Pons (tissue), 1 donor: ENCODE measurements at regions not wholly inside any gene's neighbourhood (a gene's known extent, or its start where the extent isn't known, plus 50 kb on each side); places are given as distances from the start of the nearest gene placed in this dataset.

Experiments
- DNase-seq: peaks from one replicate; pipeline ENCODE4 v3.0.0-alpha.2; 2016; ENCODE audit warnings: low spot score

DNA sequence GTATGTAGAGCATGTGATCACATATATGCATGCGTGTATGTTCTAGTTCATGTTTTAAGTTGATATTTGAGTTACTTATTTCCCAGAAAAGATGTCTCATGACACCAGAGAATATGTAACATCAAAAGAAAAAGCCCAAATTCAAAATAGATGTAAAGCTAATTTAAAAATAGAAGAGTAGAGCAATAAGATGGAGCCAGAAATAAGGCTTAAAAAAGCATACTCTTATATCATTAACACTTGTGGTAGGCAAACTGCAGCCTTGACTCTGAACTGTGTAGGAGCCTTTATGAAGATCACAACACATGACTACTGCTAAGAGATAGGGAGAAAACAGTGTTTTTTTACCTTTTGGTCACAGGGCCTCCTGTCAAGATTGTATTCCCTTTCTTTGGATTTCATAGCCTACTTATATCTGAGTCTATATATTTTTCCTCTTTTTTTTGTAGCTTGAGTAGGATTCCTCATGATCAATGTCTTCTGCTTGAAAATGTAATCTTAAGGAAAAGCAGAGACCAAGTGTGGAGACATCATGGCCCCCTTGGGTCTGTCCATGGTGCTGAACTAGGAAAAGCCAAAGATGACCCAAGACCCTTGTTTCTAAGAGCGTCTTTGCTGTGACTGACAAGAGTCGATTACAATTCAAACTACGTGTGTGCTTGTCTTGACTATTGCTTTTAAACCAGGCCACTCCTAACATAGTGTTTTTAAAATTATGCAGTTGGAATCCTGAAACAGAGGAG lies 390.4 kb downstream of the SHISA9 start:
- no peak for DNase-seq

DNA sequence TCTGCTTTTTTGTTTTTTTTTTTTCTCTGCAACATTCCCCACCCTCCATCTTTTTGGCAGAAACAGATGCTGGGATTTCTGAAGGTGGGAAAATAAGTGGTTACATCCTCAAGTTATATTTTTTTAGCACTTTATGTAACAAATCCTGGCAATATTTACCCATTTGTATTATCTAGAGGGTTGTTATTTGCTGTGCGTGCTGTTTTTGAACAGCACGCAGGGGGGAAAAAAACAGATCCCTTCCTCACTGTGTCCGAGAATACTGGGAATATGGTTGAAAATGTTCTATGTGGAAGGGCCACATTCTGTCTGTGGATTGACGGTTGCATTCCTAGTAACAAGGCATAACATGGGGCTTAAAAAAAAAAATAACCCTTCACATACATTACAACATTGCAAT lies 394.8 kb downstream of the SHISA9 start:
- no peak for DNase-seq

GRCh38 chr16:13298666-13299065 lies 397.3 kb downstream of the SHISA9 start:
- DNase-seq, result peak; percentile 11

GRCh38 chr16:13300066-13300840 lies 398.9 kb downstream of the SHISA9 start:
- DNase-seq, result no peak

- DNase-seq, result no peak
These were observed 403.8 kb downstream of the SHISA9 start for GRCh38 chr16:13305019-13305755.

- DNase-seq, result no peak
These were observed 405.0 kb downstream of the SHISA9 start for GRCh38 chr16:13306161-13306995.

DNA sequence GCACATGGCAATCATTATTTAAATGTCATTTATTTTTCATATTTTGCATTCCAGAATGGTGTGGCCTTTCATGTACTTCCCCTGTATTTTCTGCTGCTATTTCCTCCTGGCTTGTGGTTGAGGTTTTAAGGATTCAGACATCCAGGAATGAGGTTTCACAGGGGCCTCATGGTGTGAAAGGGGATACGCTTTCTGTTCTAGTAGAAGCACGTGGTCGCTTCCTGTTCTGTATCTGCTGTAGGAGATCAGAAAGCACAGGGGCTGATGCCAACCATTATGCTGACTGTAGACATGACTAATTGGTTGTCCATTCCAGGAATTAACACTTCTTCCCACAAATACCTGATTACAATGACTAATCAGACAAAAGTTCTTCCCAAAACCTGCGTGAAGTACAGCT lies 405.9 kb downstream of the SHISA9 start:
- DNase-seq, result no peak

DNA sequence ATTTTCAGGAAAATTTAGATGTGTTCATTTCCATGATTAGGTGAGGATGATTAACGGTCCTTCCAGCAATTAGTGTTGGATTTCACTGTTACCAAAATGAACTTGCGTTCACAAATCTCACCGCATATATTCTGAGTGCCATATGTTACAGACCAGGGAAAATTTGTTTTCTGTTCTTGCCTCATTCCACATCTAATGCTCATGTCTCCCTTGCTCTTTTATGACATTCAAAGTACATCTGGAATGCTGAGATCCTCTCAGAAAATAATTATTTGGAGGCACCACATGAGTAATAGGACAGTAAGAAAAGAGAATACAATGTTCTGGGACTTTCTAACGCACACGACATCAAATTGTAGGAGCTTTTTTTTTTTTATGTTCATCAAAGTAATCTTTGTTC lies 406.5 kb downstream of the SHISA9 start:
- DNase-seq, result no peak

DNA sequence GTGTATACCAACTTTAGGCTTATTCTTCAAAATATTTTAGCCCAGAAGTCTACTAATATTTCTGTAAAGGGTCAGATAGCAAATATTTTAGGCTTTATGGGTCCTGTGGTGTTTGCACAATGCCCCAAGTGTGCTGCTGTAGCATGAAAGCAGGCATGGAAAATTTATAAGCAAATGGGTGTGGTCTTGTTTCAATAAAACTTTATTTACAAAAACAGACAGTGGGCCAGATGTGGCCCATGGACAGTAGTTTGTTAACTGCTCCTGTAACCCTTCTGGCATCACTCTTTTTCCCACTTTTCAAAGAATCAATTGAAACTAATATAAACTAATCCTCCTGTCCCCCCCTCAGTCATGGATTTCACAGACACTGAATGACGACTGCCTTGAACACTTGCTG lies 410.7 kb downstream of the SHISA9 start:
- DNase-seq, result no peak

GRCh38 chr16:13313351-13313750 lies 412.0 kb downstream of the SHISA9 start:
- no peak for DNase-seq

GRCh38 chr16:13314633-13315032 lies 413.2 kb downstream of the SHISA9 start:
- no peak for DNase-seq

DNA sequence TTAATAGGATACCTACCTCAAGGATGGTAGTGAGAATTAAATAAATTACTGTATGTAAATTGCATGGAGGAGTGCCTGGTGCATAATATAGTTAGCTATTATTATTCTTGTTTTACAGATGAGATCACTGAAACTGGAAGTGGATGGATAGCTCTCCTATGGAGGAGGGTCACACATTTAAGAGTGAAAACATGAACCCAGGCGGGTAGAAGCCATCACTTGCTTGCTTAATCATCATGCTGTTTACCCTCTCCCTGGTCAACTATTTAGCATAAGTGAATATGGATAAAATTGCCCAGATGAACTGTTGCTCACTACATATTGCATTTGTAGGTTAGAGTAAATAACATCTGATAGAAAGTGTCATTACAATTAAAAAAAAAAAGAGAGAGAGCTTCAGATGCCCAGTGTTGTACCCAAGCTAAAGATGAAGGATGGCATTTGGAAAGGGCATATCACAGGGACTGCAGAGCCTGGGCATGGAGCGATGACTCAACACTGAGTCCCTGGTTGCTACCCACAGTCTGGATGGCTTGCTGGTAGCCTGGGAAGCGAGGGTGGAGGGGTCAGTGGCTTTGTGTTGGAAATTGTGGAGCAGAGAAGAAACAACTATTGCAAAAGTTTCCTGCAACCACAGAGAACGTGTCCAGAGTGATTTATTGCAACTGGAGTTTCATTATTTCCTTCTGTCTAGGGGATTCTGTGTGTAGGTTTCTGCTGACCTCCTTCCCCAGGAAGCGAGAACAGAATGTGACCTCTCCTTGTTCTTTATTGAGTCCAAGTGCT lies 414.4 kb downstream of the SHISA9 start:
- DNase-seq, result no peak

DNA sequence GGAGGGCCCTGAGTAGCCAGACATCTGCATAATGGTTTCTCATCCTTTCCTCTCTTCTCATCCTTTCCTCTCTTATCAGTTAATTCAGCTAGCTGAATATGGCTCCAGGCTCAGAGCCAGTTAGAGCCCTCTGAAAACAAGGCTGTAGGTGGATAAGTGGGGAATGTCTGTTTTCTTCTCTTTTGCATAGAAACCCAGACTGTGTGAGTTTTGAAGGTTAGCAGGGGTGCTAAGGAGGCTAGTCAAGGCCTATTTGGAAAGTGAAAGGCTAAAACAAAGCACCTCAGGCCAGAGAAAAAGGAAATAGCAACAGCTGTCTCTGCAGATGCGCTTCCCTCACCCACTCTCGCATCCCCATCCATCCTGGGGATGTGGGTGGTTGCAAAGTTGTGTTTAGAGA lies 420.9 kb downstream of the SHISA9 start:
- no peak for DNase-seq

DNA sequence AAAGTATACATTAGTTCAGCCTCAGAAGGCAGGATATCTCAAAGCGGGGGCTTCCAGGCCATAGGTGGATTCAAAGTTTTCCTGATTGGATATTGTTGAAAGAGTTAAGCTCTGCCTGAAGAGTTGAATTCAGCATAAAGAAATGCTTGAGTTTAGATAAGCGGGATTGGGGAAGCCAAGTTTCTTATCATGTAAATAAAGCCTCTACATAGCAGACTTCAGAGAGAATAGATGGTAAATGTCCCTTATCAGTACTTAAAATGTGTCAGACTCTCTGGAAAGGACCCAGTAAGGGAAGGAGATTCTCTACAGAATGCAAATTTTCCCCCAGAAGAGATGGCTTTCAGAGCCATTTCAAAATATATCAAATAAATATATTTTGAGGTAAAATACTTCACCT lies 423.5 kb downstream of the SHISA9 start:
- no peak for DNase-seq

- no peak for DNase-seq
These were observed 424.0 kb downstream of the SHISA9 start for GRCh38 chr16:13325396-13325795.

DNA sequence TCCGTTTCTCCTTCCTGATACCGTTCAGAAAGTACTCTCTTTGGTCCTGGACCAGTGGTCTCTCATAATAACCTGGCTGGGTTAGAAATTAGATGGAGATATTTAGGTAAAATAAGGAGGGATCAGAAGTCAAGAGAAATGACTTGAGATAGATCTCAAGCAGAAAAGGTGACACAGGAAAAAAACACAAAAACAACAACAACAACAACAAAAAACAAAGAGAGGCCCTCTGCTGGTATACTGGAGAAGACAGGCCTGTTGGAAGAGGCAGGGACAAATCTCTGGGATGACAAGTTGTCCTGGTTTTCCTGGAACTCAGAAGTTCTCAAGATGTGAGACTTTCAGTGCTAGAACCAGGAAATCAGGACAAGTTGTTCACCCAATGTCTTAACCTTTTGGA lies 430.5 kb downstream of the SHISA9 start:
- no peak for DNase-seq

DNA sequence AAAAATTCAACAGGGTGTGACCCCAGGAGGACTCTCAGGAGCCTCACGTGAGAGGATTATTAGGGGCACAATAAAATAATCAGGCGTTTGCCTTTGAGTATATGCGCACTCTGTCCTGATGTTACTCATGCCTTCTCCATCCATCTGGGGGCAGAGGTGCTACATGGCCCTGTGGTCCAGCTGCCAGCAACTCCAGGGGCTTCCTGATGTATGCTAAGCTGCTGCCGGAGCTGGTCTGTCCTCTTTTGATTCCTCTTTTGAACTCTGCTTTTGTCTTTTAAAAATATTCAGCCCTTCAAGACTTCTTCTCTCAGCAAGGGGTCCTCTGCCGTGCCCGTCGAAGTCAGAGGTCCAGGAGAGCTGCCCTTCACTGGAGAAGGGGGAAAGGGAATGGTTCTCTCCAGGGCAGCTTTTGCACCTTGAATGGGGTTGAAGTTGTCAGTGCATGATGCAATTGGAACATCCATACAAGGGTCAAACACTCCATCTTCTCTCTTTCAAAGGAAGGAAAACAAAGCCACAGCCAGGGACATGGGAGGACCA lies 431.4 kb downstream of the SHISA9 start:
- DNase-seq, result no peak

DNA sequence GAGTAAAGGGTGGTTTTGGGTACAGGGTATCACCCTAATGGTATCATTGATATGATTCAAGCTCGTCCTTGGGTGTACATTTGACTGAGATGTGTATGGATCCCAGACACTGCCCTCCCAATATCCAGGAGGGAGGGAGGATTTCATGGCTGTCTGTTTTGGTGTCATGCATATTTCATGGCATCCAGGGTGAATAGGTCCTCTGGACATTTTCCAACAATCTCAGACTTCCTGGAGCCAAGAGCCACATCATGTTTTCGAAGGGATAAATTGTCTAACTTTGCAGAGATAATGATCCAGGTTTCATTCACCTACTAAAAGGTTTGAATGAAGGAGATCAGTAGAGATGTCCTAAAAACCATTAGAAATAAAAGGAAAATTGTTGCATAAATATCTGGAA lies 431.9 kb downstream of the SHISA9 start:
- DNase-seq, result no peak

DNA sequence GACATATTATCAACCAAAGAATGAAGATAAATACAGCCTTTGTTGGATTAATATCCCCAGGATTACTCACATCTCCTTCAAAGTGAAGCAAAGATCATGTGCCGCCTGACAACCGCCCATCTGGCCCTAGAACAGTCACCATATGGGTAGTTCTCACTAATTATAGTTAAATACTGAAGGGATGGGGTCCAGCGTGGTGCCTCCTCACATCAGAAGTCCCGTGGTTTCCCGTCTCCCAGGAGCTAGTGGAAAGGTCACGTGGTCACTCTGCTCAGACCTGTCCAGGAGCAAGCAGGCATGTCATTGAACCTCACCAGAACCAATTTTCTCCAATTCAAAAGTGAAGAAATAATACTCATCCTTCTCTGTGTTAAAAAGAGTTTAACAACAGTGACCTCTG lies 434.5 kb downstream of the SHISA9 start:
- no peak for DNase-seq

- no peak for DNase-seq
These were observed 434.9 kb downstream of the SHISA9 start for GRCh38 chr16:13336335-13336734.
